Activated naive CD4-positive, alpha-beta T cell treated with anti-CD3 and anti-CD28 coated beads, Interleukin-2, amount 50 U/mL, for 24 hours (primary cell): ENCODE measurements at regions not wholly inside any gene's neighbourhood (a gene's known extent, or its start where the extent isn't known, plus 50 kb on each side); places are given as distances from the start of the nearest gene placed in this dataset.

ENCODE experiments used
- H3K27ac Mint-ChIP-seq: one replicate; pipeline ENCODE4 v1.8.0; 2021; ENCODE audit warnings: mild to moderate bottlenecking, mixed read lengths
- H3K27me3 Mint-ChIP-seq: one replicate; pipeline ENCODE4 v1.8.0; 2021; ENCODE audit warnings: mixed read lengths
- H3K36me3 Mint-ChIP-seq: one replicate; pipeline ENCODE4 v1.8.0; 2021; ENCODE audit warnings: mixed read lengths
- H3K4me1 Mint-ChIP-seq: one replicate; pipeline ENCODE4 v1.8.0; 2021; ENCODE audit warnings: mixed read lengths
- H3K4me3 Mint-ChIP-seq: one replicate; pipeline ENCODE4 v1.8.0; 2021; ENCODE audit warnings: mild to moderate bottlenecking, mixed read lengths
- H3K9me3 Mint-ChIP-seq: one replicate; pipeline ENCODE4 v1.8.0; 2021; ENCODE audit warnings: mixed read lengths

DNA sequence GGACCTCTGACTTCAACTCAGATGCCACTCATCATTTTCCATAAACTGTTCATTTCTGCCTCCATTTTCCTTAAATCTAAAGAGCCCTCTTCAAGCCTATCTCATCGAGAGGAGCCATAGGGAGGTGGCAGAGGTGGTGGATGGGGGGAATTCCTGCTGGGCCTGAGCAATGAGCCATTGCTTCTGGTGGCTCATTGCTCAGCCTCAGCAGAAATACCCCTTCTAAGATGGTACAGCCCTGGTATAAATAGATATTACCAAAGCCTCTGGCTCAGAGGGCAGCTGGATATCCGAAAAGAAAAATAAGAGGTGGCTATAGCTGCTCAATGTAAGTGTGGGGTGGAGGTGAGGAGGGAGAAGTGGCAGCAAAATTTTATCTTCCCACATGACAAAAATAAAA is 313.5 kb downstream of the CAAP1 start:
- Mint-ChIP-seq H3K27me3 (no peaks in the 10 kb centered on the region), H3K4me3 (no peak overlapping the region), H3K36me3 (no peaks in the 10 kb centered on the region), H3K9me3 (peaks cover 5% of the 10 kb centered on the region), H3K27ac (no peak overlapping the region), H3K4me1 (no peaks in the 10 kb centered on the region)

DNA sequence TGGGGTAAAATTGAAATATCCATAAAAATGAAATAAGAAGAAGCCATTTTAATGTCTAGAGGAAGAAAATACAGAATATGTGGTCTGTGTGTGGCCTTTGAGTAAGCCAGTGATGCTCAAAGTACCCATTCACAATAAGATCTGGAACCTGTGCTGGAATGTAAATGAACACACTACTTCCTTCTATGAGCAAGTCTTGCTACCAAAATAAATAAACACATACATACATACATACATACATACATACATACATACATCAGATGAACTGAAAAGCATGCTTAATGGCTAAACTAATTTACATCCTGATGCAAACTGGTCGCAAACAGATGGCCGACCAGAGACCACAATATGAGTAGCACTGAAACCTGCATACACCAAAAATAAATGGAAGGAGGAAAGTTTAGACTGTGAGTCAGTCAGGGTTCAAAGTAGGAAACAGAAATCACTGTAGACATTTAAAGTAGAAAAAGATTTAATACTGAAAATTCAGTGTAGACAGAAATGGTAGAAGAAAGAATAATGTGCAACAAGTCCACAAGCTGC is 317.6 kb downstream of the CAAP1 start:
- Mint-ChIP-seq H3K4me3 (no peak overlapping the region), H3K27ac (no peak overlapping the region), H3K9me3 (peaks cover 5% of the 10 kb centered on the region), H3K36me3 (no peaks in the 10 kb centered on the region), H3K27me3 (no peaks in the 10 kb centered on the region), H3K4me1 (no peaks in the 10 kb centered on the region)

DNA sequence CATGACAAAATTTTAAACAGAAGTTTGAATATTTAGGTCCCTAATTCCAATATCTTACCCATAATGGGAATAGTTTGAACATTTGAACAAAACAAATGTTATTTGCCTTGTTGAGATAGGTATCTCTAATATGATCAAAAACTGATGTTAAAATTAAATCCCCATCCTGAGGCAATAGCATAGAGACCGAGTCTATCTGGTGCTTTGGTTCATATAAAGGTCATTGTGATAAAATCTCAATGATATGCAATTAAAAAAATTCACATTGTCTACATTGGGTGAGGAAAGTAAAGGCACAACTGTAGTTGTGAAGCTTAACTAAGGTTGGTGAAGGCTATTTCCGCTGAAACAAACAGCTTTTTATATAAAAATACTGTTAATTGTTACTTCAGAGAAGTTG is 318.3 kb downstream of the CAAP1 start:
- H3K4me3 Mint-ChIP-seq = no peak overlapping the region
- H3K4me1 Mint-ChIP-seq = no peaks in the 10 kb centered on the region
- H3K27ac Mint-ChIP-seq = no peak overlapping the region
- no peaks in the 10 kb centered on the region for H3K36me3 Mint-ChIP-seq
- peaks cover 5% of the 10 kb centered on the region for H3K9me3 Mint-ChIP-seq
- no peaks in the 10 kb centered on the region for H3K27me3 Mint-ChIP-seq

DNA sequence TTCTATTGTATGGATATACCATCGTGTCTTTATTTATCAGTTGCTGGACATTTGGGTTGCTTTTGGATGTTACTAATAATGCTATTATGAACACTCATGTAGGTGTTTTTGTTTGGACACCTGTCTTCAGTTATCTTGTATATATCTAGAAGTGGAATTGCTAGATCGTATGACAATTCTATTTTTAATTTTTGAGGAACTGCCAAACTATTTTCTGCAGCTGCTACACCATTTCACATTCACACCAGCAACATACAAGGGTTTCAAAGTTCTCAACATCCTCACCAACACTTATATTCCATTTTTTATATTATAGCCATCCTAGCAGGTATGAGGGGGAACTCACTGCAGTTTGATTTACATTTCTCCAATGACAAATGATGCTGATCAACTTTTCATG is 324.6 kb downstream of the CAAP1 start:
- no peaks in the 10 kb centered on the region for H3K36me3 Mint-ChIP-seq
- H3K4me1 Mint-ChIP-seq = no peaks in the 10 kb centered on the region
- H3K27ac Mint-ChIP-seq = no peak overlapping the region
- H3K27me3 Mint-ChIP-seq = peaks cover 1% of the 10 kb centered on the region
- peaks cover 5% of the 10 kb centered on the region for H3K9me3 Mint-ChIP-seq
- no peak overlapping the region for H3K4me3 Mint-ChIP-seq

DNA sequence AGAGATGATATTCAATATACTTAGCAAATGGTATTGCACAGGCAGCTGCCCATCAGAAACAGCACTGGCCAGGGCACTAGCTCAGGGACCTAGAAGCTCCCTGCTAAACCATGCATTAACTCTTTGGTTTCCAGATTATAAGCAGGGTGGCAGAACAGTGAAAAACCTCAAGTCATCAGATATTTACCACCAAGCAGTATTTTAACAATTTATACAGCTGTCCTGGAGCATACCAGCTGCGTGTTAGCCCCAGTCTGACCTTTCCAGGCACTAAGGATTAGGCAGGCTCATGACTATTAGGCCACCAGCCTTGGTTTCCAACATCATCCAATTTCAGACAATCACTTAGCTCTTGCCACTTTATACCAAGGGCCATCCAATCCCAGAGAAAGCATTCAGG is 326.5 kb downstream of the CAAP1 start:
- H3K27me3 Mint-ChIP-seq = peaks cover 1% of the 10 kb centered on the region
- H3K27ac Mint-ChIP-seq = no peak overlapping the region
- H3K9me3 Mint-ChIP-seq = no peaks in the 10 kb centered on the region
- H3K4me1 Mint-ChIP-seq = no peaks in the 10 kb centered on the region
- H3K36me3 Mint-ChIP-seq = no peaks in the 10 kb centered on the region
- no peak overlapping the region for H3K4me3 Mint-ChIP-seq

DNA sequence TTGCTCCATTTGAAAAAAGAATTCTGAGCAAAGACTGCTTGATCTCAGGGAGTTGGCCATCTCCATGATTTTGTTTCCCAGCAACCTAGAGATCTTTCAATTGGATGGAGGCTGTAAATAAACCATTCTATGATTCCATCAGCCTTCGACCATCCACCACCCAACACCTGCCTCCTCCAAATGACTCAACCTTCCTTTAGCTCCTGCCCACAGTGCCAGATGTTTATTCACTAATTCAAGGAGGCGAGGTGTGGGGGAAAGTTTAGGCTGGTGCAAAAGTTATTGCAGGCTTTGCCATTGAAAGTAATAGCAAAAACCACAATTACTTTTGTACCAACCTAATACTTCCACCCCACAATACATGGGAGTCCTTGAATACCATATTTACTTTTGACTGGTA is 327.5 kb downstream of the CAAP1 start:
- peaks cover 1% of the 10 kb centered on the region for H3K27me3 Mint-ChIP-seq
- no peak overlapping the region for H3K27ac Mint-ChIP-seq
- H3K9me3 Mint-ChIP-seq = no peaks in the 10 kb centered on the region
- H3K4me3 Mint-ChIP-seq = no peak overlapping the region
- no peaks in the 10 kb centered on the region for H3K4me1 Mint-ChIP-seq
- no peaks in the 10 kb centered on the region for H3K36me3 Mint-ChIP-seq

DNA sequence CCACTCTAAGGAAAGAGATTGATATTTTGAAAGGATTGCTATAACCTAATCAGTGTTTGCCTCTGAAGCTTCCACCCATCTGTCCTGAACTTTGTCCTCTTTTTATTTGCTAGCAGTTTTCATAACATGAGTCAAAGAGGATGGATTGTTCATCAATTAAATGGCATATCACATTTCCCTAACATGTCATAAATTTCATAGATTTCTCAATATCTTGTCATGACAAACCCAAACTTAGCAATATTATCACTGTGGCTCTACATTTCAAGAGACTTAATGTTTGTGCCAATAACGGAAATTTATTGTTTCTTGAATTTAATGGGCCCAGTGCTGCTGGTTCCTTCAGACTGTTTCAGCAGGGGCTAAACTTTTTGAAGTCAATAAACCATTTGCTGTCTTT is 330.3 kb downstream of the CAAP1 start:
- no peaks in the 10 kb centered on the region for H3K9me3 Mint-ChIP-seq
- no peak overlapping the region for H3K4me3 Mint-ChIP-seq
- H3K36me3 Mint-ChIP-seq = no peaks in the 10 kb centered on the region
- no peak overlapping the region for H3K27ac Mint-ChIP-seq
- no peaks in the 10 kb centered on the region for H3K4me1 Mint-ChIP-seq
- peaks cover 1% of the 10 kb centered on the region for H3K27me3 Mint-ChIP-seq

DNA sequence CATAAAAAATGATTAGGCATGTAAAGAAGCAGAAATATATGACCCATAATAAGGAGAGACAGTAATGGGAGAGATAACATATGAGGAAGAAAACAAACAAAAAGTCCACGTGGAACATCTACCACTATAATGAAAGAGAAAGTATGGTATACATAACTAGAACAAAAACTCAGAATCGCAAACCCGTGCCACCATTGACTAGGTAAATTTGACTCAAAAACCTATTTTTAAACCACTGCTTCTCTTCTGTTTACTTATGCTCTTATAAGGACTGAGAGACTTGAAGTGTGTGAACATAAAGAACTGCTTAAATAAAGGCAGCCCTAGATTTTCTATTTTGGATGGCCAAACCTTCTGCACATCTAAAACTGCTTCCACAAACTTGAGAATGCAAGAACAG is 330.7 kb downstream of the CAAP1 start:
- Mint-ChIP-seq H3K27me3 (peaks cover 1% of the 10 kb centered on the region), H3K36me3 (no peaks in the 10 kb centered on the region), H3K4me3 (no peak overlapping the region), H3K27ac (no peak overlapping the region), H3K4me1 (no peaks in the 10 kb centered on the region), H3K9me3 (no peaks in the 10 kb centered on the region)

DNA sequence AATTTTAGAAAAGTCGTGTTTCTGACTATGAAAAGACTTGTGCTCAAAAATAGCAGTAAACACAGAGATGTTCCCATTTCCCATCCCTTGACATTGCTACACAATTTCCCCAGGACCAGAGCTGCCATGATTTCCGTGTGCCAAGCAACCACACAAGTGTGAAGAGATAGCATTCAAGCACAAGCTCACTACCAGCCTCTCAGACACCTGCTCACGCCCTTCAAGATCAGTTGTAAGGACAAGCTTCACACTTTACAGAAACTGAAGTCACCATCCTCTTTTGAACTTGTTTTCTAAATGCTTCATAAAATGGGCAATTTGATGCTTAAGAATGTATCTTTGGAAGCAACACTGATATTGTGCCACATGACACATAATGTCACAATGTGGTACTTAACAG is 333.1 kb downstream of the CAAP1 start:
- Mint-ChIP-seq H3K27me3 (peaks cover 1% of the 10 kb centered on the region), H3K36me3 (no peaks in the 10 kb centered on the region), H3K9me3 (no peaks in the 10 kb centered on the region), H3K4me3 (no peak overlapping the region), H3K4me1 (no peaks in the 10 kb centered on the region), H3K27ac (no peak overlapping the region)

DNA sequence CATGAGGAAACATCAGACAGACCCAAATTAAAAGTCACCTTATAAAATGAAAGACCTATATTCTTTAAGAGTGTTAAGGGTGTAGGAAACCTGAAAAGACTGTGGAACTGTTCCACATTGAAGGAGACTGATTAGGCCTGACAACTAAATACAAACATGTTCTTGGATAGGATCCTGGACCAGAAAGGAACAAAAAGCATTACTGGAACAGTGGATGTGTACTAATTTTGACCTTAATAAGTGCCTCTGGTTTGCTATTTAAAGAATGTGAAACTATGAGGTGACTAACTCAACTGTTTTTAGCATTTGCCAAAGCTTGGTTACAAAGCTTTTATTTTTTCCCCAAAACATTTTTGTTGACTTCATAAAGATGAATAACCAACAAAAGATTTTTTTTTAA is 340.6 kb downstream of the CAAP1 start:
- Mint-ChIP-seq H3K27ac (no peak overlapping the region), H3K36me3 (no peaks in the 10 kb centered on the region)

DNA sequence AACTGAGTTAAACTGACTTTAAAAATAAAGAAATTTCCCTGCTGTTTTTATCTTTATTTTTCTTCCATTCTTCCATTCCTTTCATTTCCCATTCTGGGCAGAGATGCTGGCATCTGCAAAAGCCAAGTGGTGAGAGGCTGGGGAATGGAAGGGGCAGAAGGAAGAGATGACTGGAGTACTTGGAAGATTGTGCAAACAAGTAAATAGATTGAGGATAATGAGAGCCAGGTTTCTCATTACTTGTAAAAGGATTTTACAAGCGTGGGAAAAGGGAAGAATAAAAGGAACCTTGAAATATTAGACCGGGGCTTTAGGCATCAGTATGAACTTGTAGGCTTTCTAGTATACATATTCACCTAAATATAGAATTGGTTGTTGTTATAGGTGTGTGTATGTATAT is 341.2 kb downstream of the CAAP1 start:
- no peaks in the 10 kb centered on the region for H3K36me3 Mint-ChIP-seq
- no peak overlapping the region for H3K27ac Mint-ChIP-seq

More for the DNA sequence above, 340.6 kb downstream of the CAAP1 start:
- Mint-ChIP-seq H3K4me3 (no peak overlapping the region), H3K4me1 (no peaks in the 10 kb centered on the region), H3K27me3 (no peaks in the 10 kb centered on the region), H3K9me3 (no peaks in the 10 kb centered on the region)

DNA sequence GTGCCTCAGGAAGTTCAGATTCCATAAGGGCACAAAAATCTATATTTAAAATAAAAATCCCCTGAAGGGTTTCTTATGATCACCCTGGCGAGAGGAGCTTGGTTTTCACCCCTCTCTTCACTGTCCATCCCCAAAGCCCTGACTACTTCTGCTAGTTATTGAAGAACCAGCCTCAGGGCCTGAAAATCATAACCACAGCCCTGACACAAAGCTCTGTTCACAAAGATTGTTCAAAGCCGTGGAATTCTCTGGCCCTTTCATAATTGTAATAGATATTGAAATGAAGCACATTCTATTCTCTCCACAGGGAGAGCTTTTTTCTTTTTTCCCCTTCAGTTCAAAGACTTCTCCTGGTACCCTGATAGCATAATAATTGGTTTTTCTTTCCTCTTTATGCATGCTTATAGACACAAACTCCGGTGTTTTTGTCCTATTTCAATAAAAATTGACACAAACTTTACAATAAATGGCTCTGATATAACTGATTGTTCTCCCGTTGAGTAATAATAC is 343.8 kb downstream of the CAAP1 start:
- Mint-ChIP-seq H3K27me3 (no peaks in the 10 kb centered on the region), H3K4me3 (no peak overlapping the region), H3K4me1 (no peaks in the 10 kb centered on the region), H3K27ac (no peak overlapping the region), H3K36me3 (no peaks in the 10 kb centered on the region), H3K9me3 (no peaks in the 10 kb centered on the region)

More for the DNA sequence above, 341.2 kb downstream of the CAAP1 start:
- no peaks in the 10 kb centered on the region for H3K9me3 Mint-ChIP-seq
- H3K4me1 Mint-ChIP-seq = no peaks in the 10 kb centered on the region
- no peak overlapping the region for H3K4me3 Mint-ChIP-seq
- H3K27me3 Mint-ChIP-seq = no peaks in the 10 kb centered on the region

DNA sequence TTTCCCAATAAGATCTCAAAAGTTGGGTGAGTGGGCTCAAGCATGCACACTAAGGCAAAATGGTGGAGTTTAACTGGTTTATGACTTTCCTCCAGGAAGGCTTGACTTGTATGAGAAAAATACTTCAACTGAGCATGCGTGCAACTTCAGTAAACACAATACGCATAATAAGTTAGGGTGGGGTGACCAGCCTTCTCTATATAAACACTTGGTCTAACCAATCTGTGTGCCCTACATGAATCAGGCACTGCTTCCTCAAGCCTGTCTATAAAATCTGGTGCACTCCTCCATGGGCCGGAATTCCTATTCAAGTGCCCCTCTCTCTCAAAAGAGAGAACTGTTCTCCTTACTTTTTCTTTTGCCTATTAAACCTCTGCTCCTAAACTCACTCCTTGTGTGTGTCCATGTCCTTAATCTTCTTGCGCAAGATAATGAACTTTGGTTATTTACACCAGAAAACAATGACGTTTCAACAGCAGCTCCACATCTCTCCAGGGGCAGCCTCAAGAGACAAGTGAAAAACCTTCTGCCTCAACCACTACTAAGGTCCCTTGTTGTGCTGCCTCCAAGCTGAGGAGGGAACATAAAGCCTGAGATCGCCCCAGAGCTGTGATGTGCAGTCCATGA is 352.6 kb downstream of the CAAP1 start:
- Mint-ChIP-seq H3K4me1 (no peaks in the 10 kb centered on the region), H3K27ac (no peak overlapping the region), H3K4me3 (no peak overlapping the region), H3K27me3 (no peaks in the 10 kb centered on the region), H3K36me3 (no peaks in the 10 kb centered on the region), H3K9me3 (peaks cover 11% of the 10 kb centered on the region)

DNA sequence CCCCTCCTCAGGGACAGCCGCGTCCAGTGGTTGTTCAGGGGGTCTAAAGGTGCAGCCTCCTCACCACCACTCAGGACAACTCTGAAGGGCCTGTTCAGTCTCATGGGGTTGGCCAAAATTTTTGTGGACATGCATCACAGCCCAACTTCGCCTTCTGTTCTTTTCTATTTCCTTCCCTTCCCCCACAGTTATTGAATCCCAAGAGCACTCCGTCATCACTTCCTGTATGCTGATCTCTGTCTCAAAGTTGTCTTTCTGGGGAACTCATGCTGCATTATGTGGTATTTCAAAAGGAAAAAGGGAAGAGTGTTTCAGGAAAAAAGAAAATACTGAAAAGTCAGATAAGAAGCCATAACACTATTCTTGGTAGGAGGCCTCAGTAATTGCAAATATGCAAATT is 355.4 kb downstream of the CAAP1 start:
- Mint-ChIP-seq H3K4me1 (no peaks in the 10 kb centered on the region), H3K4me3 (no peak overlapping the region), H3K27ac (no peak overlapping the region), H3K27me3 (no peaks in the 10 kb centered on the region), H3K9me3 (peaks cover 11% of the 10 kb centered on the region), H3K36me3 (no peaks in the 10 kb centered on the region)

DNA sequence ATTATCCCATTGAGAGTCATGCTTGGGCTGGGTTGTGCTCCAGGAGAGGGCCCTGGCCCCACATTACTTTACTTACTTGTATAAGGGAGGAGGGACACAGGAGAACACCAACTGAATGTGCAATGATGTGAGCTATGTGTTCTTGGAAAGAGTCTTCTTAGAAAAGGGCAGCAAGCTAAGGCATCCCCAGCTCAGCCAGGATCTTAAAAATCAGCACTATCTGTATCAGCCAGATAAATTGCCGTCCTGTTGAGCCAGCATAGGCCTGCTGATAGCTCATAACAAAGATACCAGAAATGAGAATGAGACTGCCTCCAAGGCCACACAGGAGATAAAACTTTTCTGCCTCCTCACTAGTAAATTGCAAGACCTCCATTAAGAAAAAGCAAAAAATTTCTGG is 357.5 kb downstream of the CAAP1 start:
- Mint-ChIP-seq H3K9me3 (peaks cover 9% of the 10 kb centered on the region), H3K4me3 (no peak overlapping the region), H3K27ac (no peak overlapping the region), H3K27me3 (no peaks in the 10 kb centered on the region), H3K4me1 (no peaks in the 10 kb centered on the region), H3K36me3 (no peaks in the 10 kb centered on the region)

DNA sequence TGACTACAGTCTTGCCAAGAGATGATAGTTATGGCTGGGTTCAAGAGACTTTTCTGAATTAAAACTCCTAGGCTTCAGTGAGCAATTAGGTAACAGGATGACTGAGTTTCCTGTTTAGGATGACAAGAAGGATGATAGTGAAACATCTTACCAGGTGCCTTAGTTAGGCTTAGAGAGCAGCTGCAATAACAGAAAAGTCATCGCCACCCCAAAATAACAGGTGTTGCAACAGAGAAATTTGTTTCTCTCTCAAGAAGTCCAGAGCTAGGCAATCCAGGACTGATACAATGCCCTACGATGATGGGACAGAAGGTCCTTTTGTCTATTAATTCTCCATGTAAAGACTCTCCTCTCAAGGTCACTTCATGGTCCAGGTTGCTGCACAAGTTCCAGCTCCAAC is 361.8 kb downstream of the CAAP1 start:
- H3K4me1 Mint-ChIP-seq = no peaks in the 10 kb centered on the region
- no peaks in the 10 kb centered on the region for H3K27me3 Mint-ChIP-seq
- H3K9me3 Mint-ChIP-seq = peaks cover under 1% of the 10 kb centered on the region
- no peak overlapping the region for H3K4me3 Mint-ChIP-seq
- no peak overlapping the region for H3K27ac Mint-ChIP-seq
- H3K36me3 Mint-ChIP-seq = no peaks in the 10 kb centered on the region

DNA sequence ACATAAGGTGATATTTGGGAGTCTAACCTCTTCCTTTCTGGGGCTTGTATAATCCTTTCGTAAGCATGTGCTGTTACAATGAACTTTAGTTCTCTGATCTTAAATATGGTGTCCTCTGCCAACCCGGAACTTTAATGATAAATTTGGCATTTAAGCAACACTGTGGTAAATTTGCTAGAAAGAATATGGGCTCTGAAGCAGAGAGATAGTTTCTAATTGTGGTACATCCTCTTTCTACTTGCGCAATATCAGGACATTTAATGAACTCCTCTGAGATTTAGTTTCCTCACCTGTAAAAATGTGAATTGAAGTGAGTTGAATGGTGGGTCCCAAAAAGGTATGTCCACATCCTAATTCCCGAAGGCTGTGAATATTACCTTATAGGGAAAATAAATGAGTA is 364.7 kb downstream of the CAAP1 start:
- H3K27me3 Mint-ChIP-seq = no peaks in the 10 kb centered on the region
- no peak overlapping the region for H3K4me3 Mint-ChIP-seq
- no peaks in the 10 kb centered on the region for H3K9me3 Mint-ChIP-seq
- H3K36me3 Mint-ChIP-seq = no peaks in the 10 kb centered on the region
- H3K27ac Mint-ChIP-seq = no peak overlapping the region
- H3K4me1 Mint-ChIP-seq = no peaks in the 10 kb centered on the region
